Calu3 (cell line): ENCODE measurements at regions not wholly inside any gene's neighbourhood (a gene's known extent, or its start where the extent isn't known, plus 50 kb on each side); places are given as distances from the start of the nearest gene placed in this dataset.

ENCODE experiments used
- BruUV-seq: library from RNA; stranded (reverse); fragments of 400-500 nt; replicated peaks from 2 replicates; lab custom pipeline; 2021; lab: Mats Ljungman, UMichigan
- CTCF ChIA-PET: fragments of 300-600 bp; sonication (Branson Sonifier 250); formaldehyde crosslinking; loops from one replicate; lab custom pipeline; 2022; ENCODE audit warnings: antibody characterized with exemption; lab: Charles Lee
- DNase-seq: peaks from one replicate; pipeline ENCODE4 v3.0.0; 2022
- H3K27ac Mint-ChIP-seq: one replicate; pipeline ENCODE4 v1.8.0; 2022; ENCODE audit warnings: mixed read lengths; ENCODE audit not compliant: unreplicated experiment
- H3K27me3 Mint-ChIP-seq: one replicate; pipeline ENCODE4 v1.8.0; 2022; ENCODE audit warnings: mixed read lengths; ENCODE audit not compliant: unreplicated experiment
- H3K36me3 Mint-ChIP-seq: one replicate; pipeline ENCODE4 v1.8.0; 2022; ENCODE audit warnings: mild to moderate bottlenecking, moderate library complexity, mixed read lengths; ENCODE audit not compliant: insufficient read depth, unreplicated experiment
- H3K4me1 Mint-ChIP-seq: one replicate; pipeline ENCODE4 v1.8.0; 2022; ENCODE audit warnings: mild to moderate bottlenecking, low read depth, mixed read lengths; ENCODE audit not compliant: unreplicated experiment
- H3K4me3 Mint-ChIP-seq: one replicate; pipeline ENCODE4 v1.8.0; 2022; ENCODE audit warnings: mild to moderate bottlenecking, low read depth, moderate library complexity, mixed read lengths; ENCODE audit not compliant: unreplicated experiment
- H3K9me3 Mint-ChIP-seq: one replicate; pipeline ENCODE4 v1.8.0; 2022; ENCODE audit warnings: low read depth, mixed read lengths; ENCODE audit not compliant: unreplicated experiment
- intact Hi-C: fragments of 100-400 bp; cut with micrococcal nuclease; formaldehyde crosslinking; loops from one replicate; pipeline ENCODE4 v1.10.0; 2022; ENCODE audit not compliant: unreplicated experiment
- TF ChIP-seq, protein P1 (sequence below): fragments of 200-600 bp; IDR thresholded peaks from one replicate; pipeline ENCODE4 v1.8.0; 2022; ENCODE audit warnings: antibody characterized with exemption; ENCODE audit not compliant: unreplicated experiment

GRCh38 chr3:86801921-86802320 is 189.0 kb downstream of the VGLL3 start:
- TF ChIP-seq, protein P1, sequence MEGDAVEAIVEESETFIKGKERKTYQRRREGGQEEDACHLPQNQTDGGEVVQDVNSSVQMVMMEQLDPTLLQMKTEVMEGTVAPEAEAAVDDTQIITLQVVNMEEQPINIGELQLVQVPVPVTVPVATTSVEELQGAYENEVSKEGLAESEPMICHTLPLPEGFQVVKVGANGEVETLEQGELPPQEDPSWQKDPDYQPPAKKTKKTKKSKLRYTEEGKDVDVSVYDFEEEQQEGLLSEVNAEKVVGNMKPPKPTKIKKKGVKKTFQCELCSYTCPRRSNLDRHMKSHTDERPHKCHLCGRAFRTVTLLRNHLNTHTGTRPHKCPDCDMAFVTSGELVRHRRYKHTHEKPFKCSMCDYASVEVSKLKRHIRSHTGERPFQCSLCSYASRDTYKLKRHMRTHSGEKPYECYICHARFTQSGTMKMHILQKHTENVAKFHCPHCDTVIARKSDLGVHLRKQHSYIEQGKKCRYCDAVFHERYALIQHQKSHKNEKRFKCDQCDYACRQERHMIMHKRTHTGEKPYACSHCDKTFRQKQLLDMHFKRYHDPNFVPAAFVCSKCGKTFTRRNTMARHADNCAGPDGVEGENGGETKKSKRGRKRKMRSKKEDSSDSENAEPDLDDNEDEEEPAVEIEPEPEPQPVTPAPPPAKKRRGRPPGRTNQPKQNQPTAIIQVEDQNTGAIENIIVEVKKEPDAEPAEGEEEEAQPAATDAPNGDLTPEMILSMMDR: no peak
- Mint-ChIP-seq H3K27ac (no peak overlapping the region), H3K4me1 (no peaks in the 10 kb centered on the region), H3K36me3 (no peaks in the 10 kb centered on the region), H3K4me3 (no peak overlapping the region), H3K27me3 (no peaks in the 10 kb centered on the region), H3K9me3 (peaks cover 6% of the 10 kb centered on the region)
- CTCF ChIA-PET: no interaction called here
- no TSS peak for BruUV-seq
- DNase-seq: no peak
- intact Hi-C loops: no loop called here

GRCh38 chr3:86801066-86801465 is 189.9 kb downstream of the VGLL3 start:
- Mint-ChIP-seq H3K27ac (no peak overlapping the region), H3K9me3 (no peaks in the 10 kb centered on the region), H3K27me3 (no peaks in the 10 kb centered on the region), H3K4me1 (no peaks in the 10 kb centered on the region), H3K4me3 (no peak overlapping the region), H3K36me3 (no peaks in the 10 kb centered on the region)
- TF ChIP-seq, protein P1: no peak
- CTCF ChIA-PET: no interaction called here
- intact Hi-C loops: no loop called here
- no peak for DNase-seq
- no TSS peak for BruUV-seq

DNA sequence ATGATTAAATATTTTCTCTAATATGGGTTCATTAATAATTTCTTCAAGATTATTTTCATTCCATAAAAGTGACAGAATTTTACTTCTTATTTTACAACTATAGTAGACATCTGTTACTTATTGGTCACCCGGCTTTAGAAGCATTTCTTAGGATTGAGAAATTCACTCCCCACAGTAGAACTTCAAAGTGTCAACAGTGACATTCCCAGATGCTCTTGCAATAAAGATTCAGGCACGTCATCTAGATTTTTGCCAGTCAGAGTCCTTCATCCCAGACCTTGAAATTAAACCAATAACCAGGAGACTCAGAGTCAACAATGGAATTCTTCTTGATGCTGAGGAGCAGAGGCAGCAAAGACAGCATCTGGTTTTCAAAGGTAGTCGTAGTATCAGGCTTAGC is 190.8 kb downstream of the VGLL3 start:
- H3K4me3 Mint-ChIP-seq: no peak overlapping the region
- TF ChIP-seq, protein P1: no peak
- no peak overlapping the region for H3K27ac Mint-ChIP-seq
- no peaks in the 10 kb centered on the region for H3K36me3 Mint-ChIP-seq
- no peaks in the 10 kb centered on the region for H3K9me3 Mint-ChIP-seq
- no TSS peak for BruUV-seq
- intact Hi-C loops: no loop called here
- no peaks in the 10 kb centered on the region for H3K27me3 Mint-ChIP-seq
- CTCF ChIA-PET: no interaction called here
- no peaks in the 10 kb centered on the region for H3K4me1 Mint-ChIP-seq
- no peak for DNase-seq

DNA sequence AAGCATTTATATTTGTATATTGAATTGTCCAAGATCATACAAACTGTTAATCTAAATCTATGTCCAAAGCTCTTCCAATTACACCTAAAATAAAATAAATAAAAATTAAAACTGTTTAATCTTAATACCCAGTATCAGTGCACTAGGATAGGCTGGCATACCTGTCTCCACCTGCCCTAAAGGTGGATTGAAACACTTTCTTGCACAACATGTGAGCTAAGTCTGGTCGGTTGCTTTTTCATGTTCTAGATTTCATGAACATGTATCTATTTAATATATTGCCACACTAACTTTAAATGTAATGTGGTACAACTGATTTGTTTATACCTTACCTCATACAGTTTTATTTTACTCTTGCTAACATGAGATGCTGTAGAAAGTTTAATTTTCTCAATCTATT is 193.0 kb downstream of the VGLL3 start:
- no TSS peak for BruUV-seq
- H3K4me1 Mint-ChIP-seq: peaks cover 14% of the 10 kb centered on the region
- no peak overlapping the region for H3K4me3 Mint-ChIP-seq
- CTCF ChIA-PET: no interaction called here
- no peaks in the 10 kb centered on the region for H3K9me3 Mint-ChIP-seq
- DNase-seq: no peak
- TF ChIP-seq, protein P1: no peak
- no peak overlapping the region for H3K27ac Mint-ChIP-seq
- no peaks in the 10 kb centered on the region for H3K27me3 Mint-ChIP-seq
- intact Hi-C loops: no loop called here
- no peaks in the 10 kb centered on the region for H3K36me3 Mint-ChIP-seq
